ENCODE measurements at regions not wholly inside any gene's neighbourhood (a gene's known extent, or its start where the extent isn't known, plus 50 kb on each side); places are given as distances from the start of the nearest gene placed in this dataset.

GRCh38 chr2:64859312-64860212, 129.6 kb upstream of the SLC1A4 start:
- DNase-seq (ENCODE audit: insufficient read length, low spot score) (peak; percentile 92), FAIRE-seq (peak; percentile 90)
- TF ChIP-seq POLR2A (IDR thresholded peaks at IDR 0.05; ENCODE audit: low read depth, low read length) = peak; percentile 27; the same call in 1 of the 2 replicates

- no peak for TF ChIP-seq POLR2A (IDR thresholded peaks at IDR 0.05; ENCODE audit: low read depth, low read length)
- no peak for FAIRE-seq
- DNase-seq (ENCODE audit: insufficient read length, low spot score) = no peak
These were observed 128.8 kb upstream of the SLC1A4 start for GRCh38 chr2:64860276-64860885.

GRCh38 chr2:64860936-64861335, 128.3 kb upstream of the SLC1A4 start:
- TF ChIP-seq POLR2A (IDR thresholded peaks at IDR 0.05; ENCODE audit: low read depth, low read length) = no peak
- FAIRE-seq (no peak), DNase-seq (ENCODE audit: insufficient read length, low spot score) (no peak)

GRCh38 chr2:64861452-64862397, 127.5 kb upstream of the SLC1A4 start:
- no peak for FAIRE-seq
- DNase-seq (ENCODE audit: insufficient read length, low spot score) = no peak
- no peak for TF ChIP-seq POLR2A (IDR thresholded peaks at IDR 0.05; ENCODE audit: low read depth, low read length)

GRCh38 chr2:64862623-64863022, 126.6 kb upstream of the SLC1A4 start:
- no peak for TF ChIP-seq POLR2A (IDR thresholded peaks at IDR 0.05; ENCODE audit: low read depth, low read length)
- no peak for DNase-seq (ENCODE audit: insufficient read length, low spot score)
- no peak for FAIRE-seq

- DNase-seq (ENCODE audit: insufficient read length, low spot score) (no peak), FAIRE-seq (no peak)
- TF ChIP-seq POLR2A (IDR thresholded peaks at IDR 0.05; ENCODE audit: low read depth, low read length) = no peak
These were observed 125.9 kb upstream of the SLC1A4 start for GRCh38 chr2:64863097-64863820.

GRCh38 chr2:64865073-64865830, 123.9 kb upstream of the SLC1A4 start:
- FAIRE-seq (no peak), DNase-seq (ENCODE audit: insufficient read length, low spot score) (peak; percentile 68)
- TF ChIP-seq POLR2A (IDR thresholded peaks at IDR 0.05; ENCODE audit: low read depth, low read length) = no peak

GRCh38 chr2:64865831-64866345, 123.3 kb upstream of the SLC1A4 start:
- no peak for TF ChIP-seq POLR2A (IDR thresholded peaks at IDR 0.05; ENCODE audit: low read depth, low read length)
- DNase-seq (ENCODE audit: insufficient read length, low spot score) (no peak), FAIRE-seq (no peak)

- FAIRE-seq (peak; percentile 76), DNase-seq (ENCODE audit: insufficient read length, low spot score) (peak; percentile 83)
- no peak for TF ChIP-seq POLR2A (IDR thresholded peaks at IDR 0.05; ENCODE audit: low read depth, low read length)
These were observed 122.4 kb upstream of the SLC1A4 start for GRCh38 chr2:64866797-64867196.

- FAIRE-seq (no peak), DNase-seq (ENCODE audit: insufficient read length, low spot score) (no peak)
- no peak for TF ChIP-seq POLR2A (IDR thresholded peaks at IDR 0.05; ENCODE audit: low read depth, low read length)
These were observed 121.8 kb upstream of the SLC1A4 start for GRCh38 chr2:64867253-64867996.

- no peak for TF ChIP-seq POLR2A (IDR thresholded peaks at IDR 0.05; ENCODE audit: low read depth, low read length)
- FAIRE-seq = no peak
- no peak for DNase-seq (ENCODE audit: insufficient read length, low spot score)
These were observed 120.1 kb upstream of the SLC1A4 start for GRCh38 chr2:64869126-64869525.

- peak; percentile 52 for DNase-seq (ENCODE audit: insufficient read length, low spot score)
- FAIRE-seq = no peak
- no peak for TF ChIP-seq POLR2A (IDR thresholded peaks at IDR 0.05; ENCODE audit: low read depth, low read length)
These were observed 115.7 kb upstream of the SLC1A4 start for GRCh38 chr2:64873472-64873924.

Measured in H54 (cell line).